ENCODE measurements at regions not wholly inside any gene's neighbourhood (a gene's known extent, or its start where the extent isn't known, plus 50 kb on each side); places are given as distances from the start of the nearest gene placed in this dataset.
"Not testable (repeated sequence)": the region's sequence is repeated elsewhere in the genome, so short reads cannot be mapped to it uniquely, and the experiment has no call there.

GRCh38 chr14:106410229-106410628, 883.8 kb downstream of the TMEM121 start:
- intact Hi-C loops (cut with micrococcal nuclease); H3K4me3 Mint-ChIP-seq; H3K36me3 Mint-ChIP-seq; H3K9me3 ChIP-seq (ENCODE audit: control insufficient read depth, insufficient read depth, low read length); H3K9me3 Mint-ChIP-seq; H3K27me3 ChIP-seq (ENCODE audit: control insufficient read depth, insufficient read depth, low read length); H3K27ac ChIP-seq (ENCODE audit: low read length); H3K4me1 ChIP-seq (ENCODE audit: control insufficient read depth, insufficient read depth, low read length); H3K36me3 ChIP-seq (ENCODE audit: control insufficient read depth, insufficient read depth, low read length); H3K27ac Mint-ChIP-seq; ATAC-seq; H3K4me1 Mint-ChIP-seq; H3K4me3 ChIP-seq (ENCODE audit: low read length): not testable (repeated sequence)
- peak; percentile 37 for TF ChIP-seq CTCF (IDR thresholded peaks at IDR 0.05)
- peak in 1 of 2 donors; percentile 40 for DNase-seq
- peaks cover 0 to 14% of the 10 kb centered on the region in 2 donors for H3K27me3 Mint-ChIP-seq (ENCODE audit: low read depth in 2 of 2)
- WGBS (ENCODE audit: insufficient coverage) = 27% methylated on average over 9 of the region's 9 CpGs

GRCh38 chr14:106414464-106414863, 888.1 kb downstream of the TMEM121 start:
- Mint-ChIP-seq H3K9me3 (no peaks in the 10 kb centered on the region), H3K27ac (no peak overlapping the region), H3K4me1 (peaks cover 0 to 7% of the 10 kb centered on the region in 2 donors), H3K27me3 (ENCODE audit: low read depth in 2 of 2) (peaks cover 3 to 7% of the 10 kb centered on the region in 2 donors), H3K36me3 (no peaks in the 10 kb centered on the region), H3K4me3 (no peak overlapping the region)
- H3K27ac ChIP-seq (ENCODE audit: low read length) = no peak overlapping the region
- TF ChIP-seq CTCF (IDR thresholded peaks at IDR 0.05) = no peak
- no peaks in the 10 kb centered on the region for H3K4me1 ChIP-seq (ENCODE audit: control insufficient read depth, insufficient read depth, low read length)
- no peaks in the 10 kb centered on the region for H3K36me3 ChIP-seq (ENCODE audit: control insufficient read depth, insufficient read depth, low read length)
- H3K9me3 ChIP-seq (ENCODE audit: control insufficient read depth, insufficient read depth, low read length) = peaks cover 6% of the 10 kb centered on the region
- no peaks in the 10 kb centered on the region for H3K27me3 ChIP-seq (ENCODE audit: control insufficient read depth, insufficient read depth, low read length)
- ATAC-seq (no peak), DNase-seq (no peak)
- WGBS (ENCODE audit: insufficient coverage) = no CpG with 5 or more reads among the region's 1 CpG
- H3K4me3 ChIP-seq (ENCODE audit: low read length) = no peak overlapping the region
- intact Hi-C loops (cut with micrococcal nuclease) = no loop called here

- H3K4me3 ChIP-seq (ENCODE audit: low read length) = no peak overlapping the region
- DNase-seq (peak; percentile 77 to 89), ATAC-seq (peak; percentile 73 to 84 (median 83))
- Mint-ChIP-seq H3K4me3 (no peak overlapping the region), H3K9me3 (no peaks in the 10 kb centered on the region), H3K4me1 (peaks cover 0 to 7% of the 10 kb centered on the region in 2 donors), H3K36me3 (no peaks in the 10 kb centered on the region), H3K27me3 (ENCODE audit: low read depth in 2 of 2) (peaks cover 0 to 7% of the 10 kb centered on the region in 2 donors), H3K27ac (peak overlapping the region in 1 of 2 donors; percentile 18)
- H3K27ac ChIP-seq (ENCODE audit: low read length) = no peak overlapping the region
- H3K9me3 ChIP-seq (ENCODE audit: control insufficient read depth, insufficient read depth, low read length) = peaks cover 6% of the 10 kb centered on the region
- peak; percentile 94 for TF ChIP-seq CTCF (IDR thresholded peaks at IDR 0.05)
- no peaks in the 10 kb centered on the region for H3K4me1 ChIP-seq (ENCODE audit: control insufficient read depth, insufficient read depth, low read length)
- H3K27me3 ChIP-seq (ENCODE audit: control insufficient read depth, insufficient read depth, low read length) = no peaks in the 10 kb centered on the region
- WGBS (ENCODE audit: insufficient coverage) = 69% methylated on average over 13 of the region's 13 CpGs
- no peaks in the 10 kb centered on the region for H3K36me3 ChIP-seq (ENCODE audit: control insufficient read depth, insufficient read depth, low read length)
- intact Hi-C loops (cut with micrococcal nuclease) = no loop called here
Observed at GRCh38 chr14:106417224-106418049, 891.1 kb downstream of the TMEM121 start.

All from natural killer cell (primary cell).